Breast epithelium (tissue), 3 donors: ENCODE measurements at regions not wholly inside any gene's neighbourhood (a gene's known extent, or its start where the extent isn't known, plus 50 kb on each side); places are given as distances from the start of the nearest gene placed in this dataset.

Experiments
- POLR2A ChIP-seq: fragments of 450-650 bp; IDR thresholded peaks from one replicate; pipeline ENCODE4 v1.6.1; 2016; ENCODE audit warnings: antibody characterized with exemption, mild to moderate bottlenecking, moderate library complexity
- POLR2AphosphoS5 ChIP-seq, 3 donors: sonication (generic); formaldehyde crosslinking; IDR thresholded peaks; one replicate each; pipeline ENCODE4 v1.6.1; 2017; ENCODE audit warnings: antibody characterized with exemption in 3 of 3
- TF ChIP-seq, protein P1 (sequence below), 3 donors: fragments of 450-650 bp; IDR thresholded peaks; one replicate each; pipeline ENCODE4 v1.5.1; 2016 to 2017; ENCODE audit warnings: antibody characterized with exemption in 3 of 3, mild to moderate bottlenecking in 3 of 3, moderate library complexity in 3 of 3

DNA sequence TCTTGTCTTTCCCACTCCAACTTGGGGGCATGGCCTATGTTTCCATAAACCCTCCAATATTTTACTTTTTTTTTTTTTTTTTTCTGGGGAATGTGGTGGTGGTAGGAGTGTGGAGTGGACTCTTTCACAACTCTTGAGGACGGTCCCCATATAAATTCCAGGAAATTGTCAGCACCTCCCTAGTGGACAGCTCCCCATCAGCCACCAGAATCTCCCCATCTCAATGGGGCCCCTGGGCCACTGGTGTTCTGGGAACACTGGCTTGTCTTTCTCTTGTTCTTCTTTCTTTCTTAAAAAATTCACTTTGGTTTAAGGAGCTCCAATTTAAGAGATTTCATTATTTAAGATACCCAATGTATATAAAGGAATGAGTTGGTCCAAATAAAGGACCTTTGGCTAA lies 74.1 kb downstream of the ADM start:
- TF ChIP-seq, protein P1, sequence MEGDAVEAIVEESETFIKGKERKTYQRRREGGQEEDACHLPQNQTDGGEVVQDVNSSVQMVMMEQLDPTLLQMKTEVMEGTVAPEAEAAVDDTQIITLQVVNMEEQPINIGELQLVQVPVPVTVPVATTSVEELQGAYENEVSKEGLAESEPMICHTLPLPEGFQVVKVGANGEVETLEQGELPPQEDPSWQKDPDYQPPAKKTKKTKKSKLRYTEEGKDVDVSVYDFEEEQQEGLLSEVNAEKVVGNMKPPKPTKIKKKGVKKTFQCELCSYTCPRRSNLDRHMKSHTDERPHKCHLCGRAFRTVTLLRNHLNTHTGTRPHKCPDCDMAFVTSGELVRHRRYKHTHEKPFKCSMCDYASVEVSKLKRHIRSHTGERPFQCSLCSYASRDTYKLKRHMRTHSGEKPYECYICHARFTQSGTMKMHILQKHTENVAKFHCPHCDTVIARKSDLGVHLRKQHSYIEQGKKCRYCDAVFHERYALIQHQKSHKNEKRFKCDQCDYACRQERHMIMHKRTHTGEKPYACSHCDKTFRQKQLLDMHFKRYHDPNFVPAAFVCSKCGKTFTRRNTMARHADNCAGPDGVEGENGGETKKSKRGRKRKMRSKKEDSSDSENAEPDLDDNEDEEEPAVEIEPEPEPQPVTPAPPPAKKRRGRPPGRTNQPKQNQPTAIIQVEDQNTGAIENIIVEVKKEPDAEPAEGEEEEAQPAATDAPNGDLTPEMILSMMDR (IDR thresholded peaks at IDR 0.05), result no peak
- TF ChIP-seq POLR2A, result no peak
- TF ChIP-seq POLR2AphosphoS5 (IDR thresholded peaks at IDR 0.05), result no peak
